PFSK-1 (cell line): ENCODE measurements at regions not wholly inside any gene's neighbourhood (a gene's known extent, or its start where the extent isn't known, plus 50 kb on each side); places are given as distances from the start of the nearest gene placed in this dataset.

Experiments
- FOXP2 ChIP-seq: optimal IDR thresholded peaks from 2 replicates; pipeline ENCODE3; 2011; ENCODE audit warnings: borderline replicate concordance, control low read depth, inconsistent platforms; ENCODE audit not compliant: insufficient read depth; ENCODE audit errors: extremely low read length, extremely low read depth
- POLR2AphosphoS5 ChIP-seq: IDR thresholded peaks from 2 replicates; pipeline ENCODE4 v1.6.1; 2012; ENCODE audit warnings: low read depth, mild to moderate bottlenecking, control low read depth, low read length, moderate library complexity
- REST ChIP-seq, 2 experiments: IDR thresholded peaks; 2 replicates each; pipeline versions ENCODE4 v1.6.1 to v1.8.0; 2011 to 2012; ENCODE audit warnings: low read depth in 2 of 2, low read length in 2 of 2, control low read depth in 1 of 2, inconsistent platforms in 1 of 2, mild to moderate bottlenecking in 1 of 2, moderate library complexity in 1 of 2; ENCODE audit not compliant: insufficient read depth in 1 of 2
- SIN3A ChIP-seq: IDR thresholded peaks from 2 replicates; pipeline ENCODE4 v1.6.1; 2012; ENCODE audit warnings: mild to moderate bottlenecking, low read length, moderate library complexity, borderline replicate concordance; ENCODE audit not compliant: insufficient read depth
- TAF1 ChIP-seq: IDR thresholded peaks from 2 replicates; pipeline ENCODE4 v1.6.1; 2012; ENCODE audit warnings: low read length, control low read depth, borderline replicate concordance; ENCODE audit not compliant: insufficient read depth

GRCh38 chr2:13654416-13654815, 937.7 kb downstream of the TRIB2 start:
- TF ChIP-seq POLR2AphosphoS5 (no peak), REST (IDR thresholded peaks at IDR 0.05; ENCODE audit: insufficient read depth in 1 of 2, low read depth in 2 of 2, low read length in 2 of 2) (no peak), TAF1 (no peak), FOXP2 (no peak), SIN3A (no peak)

GRCh38 chr2:13660231-13660630, 943.5 kb downstream of the TRIB2 start:
- no peak for TF ChIP-seq TAF1
- no peak for TF ChIP-seq POLR2AphosphoS5
- no peak for TF ChIP-seq REST (IDR thresholded peaks at IDR 0.05; ENCODE audit: insufficient read depth in 1 of 2, low read depth in 2 of 2, low read length in 2 of 2)
- TF ChIP-seq SIN3A, result no peak

DNA sequence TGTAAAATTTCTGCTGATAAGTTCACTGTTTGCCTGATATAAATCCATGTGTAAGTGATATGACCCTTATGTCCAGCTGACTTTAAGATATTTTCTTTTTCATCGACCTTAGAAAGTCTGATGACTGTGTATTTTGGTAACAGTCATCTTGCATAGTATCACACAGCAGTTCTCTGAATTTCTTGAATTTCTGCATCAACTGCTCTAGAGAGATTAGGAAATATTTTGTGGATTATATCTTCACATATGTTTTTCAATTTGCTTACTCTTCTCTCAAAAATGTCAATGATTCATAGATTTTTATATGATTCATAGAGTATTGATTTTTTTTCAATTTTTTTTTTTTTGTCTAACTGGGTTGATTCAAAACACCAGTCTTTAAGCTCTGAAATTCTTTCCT, 945.3 kb downstream of the TRIB2 start:
- TF ChIP-seq TAF1 (no peak), FOXP2 (no peak), SIN3A (no peak), REST (IDR thresholded peaks at IDR 0.05; ENCODE audit: insufficient read depth in 1 of 2, low read depth in 2 of 2, low read length in 2 of 2) (no peak), POLR2AphosphoS5 (no peak)

DNA sequence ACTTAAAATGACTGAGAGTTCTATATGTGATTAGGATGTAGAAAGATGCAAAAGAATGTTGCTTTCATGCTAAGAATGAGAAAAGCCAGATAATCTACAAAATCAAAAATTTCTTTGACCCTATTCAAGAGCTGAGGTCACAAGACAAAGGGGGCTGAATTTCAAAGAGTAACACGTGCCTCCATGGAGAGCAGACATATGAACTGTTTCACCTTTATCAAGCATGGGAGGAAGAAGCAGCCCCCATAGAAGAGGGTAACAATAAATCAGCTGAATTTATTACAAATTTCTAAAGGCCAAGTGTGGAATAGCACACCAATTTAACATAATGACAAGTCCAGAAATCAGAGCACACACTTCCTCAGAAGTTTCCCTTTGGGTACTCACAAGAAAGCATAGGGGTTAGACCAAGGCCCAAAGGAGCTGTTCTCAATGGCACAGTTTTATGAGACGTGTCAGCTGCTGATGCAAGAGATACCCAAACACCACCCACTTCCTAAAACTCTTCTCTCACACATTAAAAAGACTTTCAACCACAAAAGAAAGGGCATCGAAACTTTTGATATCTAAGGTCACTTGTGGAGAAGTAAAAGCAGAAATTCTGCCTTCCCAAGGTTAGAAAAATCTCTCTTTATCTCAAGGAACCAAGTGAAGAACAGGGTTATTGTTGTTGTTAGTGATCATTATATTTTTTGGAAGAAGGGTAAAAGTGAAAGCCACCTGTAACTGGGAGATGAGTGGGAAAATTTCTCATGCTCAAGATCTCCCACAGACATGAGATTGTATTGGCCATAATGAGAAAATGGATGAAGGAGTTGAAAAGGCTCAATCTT, 950.1 kb downstream of the TRIB2 start:
- no peak for TF ChIP-seq SIN3A
- TF ChIP-seq TAF1, result no peak
- TF ChIP-seq POLR2AphosphoS5, result no peak
- TF ChIP-seq FOXP2, result no peak
- TF ChIP-seq REST (IDR thresholded peaks at IDR 0.05; ENCODE audit: insufficient read depth in 1 of 2, low read depth in 2 of 2, low read length in 2 of 2), result no peak
